ENCODE measurements at regions not wholly inside any gene's neighbourhood (a gene's known extent, or its start where the extent isn't known, plus 50 kb on each side); places are given as distances from the start of the nearest gene placed in this dataset.
"Not testable (repeated sequence)": the region's sequence is repeated elsewhere in the genome, so short reads cannot be mapped to it uniquely, and the experiment has no call there.

- no peak for DNase-seq
Observed at GRCh38 chr11:29131055-29131454, 885.8 kb downstream of the KCNA4 start.

GRCh38 chr11:29129844-29130243, 887.0 kb downstream of the KCNA4 start:
- DNase-seq = no peak

DNA sequence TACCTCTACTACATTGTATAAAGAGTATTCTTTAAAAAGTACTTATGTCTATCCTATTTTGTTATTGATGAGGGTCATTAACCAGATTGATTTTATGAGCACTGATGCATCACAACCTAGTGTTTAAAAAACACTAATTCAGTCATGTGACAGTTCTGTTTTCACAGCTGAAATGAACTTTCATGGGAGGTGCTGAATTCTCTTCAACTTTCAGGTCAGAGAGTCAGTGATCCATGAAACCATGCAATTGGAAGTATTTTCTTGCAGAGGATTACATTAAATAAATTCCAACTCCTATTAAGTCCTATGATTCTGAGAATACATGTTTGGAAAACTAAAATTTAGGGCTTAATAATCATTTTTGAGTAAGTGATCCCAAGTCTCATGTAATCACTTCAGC, 889.4 kb downstream of the KCNA4 start:
- DNase-seq = no peak

DNA sequence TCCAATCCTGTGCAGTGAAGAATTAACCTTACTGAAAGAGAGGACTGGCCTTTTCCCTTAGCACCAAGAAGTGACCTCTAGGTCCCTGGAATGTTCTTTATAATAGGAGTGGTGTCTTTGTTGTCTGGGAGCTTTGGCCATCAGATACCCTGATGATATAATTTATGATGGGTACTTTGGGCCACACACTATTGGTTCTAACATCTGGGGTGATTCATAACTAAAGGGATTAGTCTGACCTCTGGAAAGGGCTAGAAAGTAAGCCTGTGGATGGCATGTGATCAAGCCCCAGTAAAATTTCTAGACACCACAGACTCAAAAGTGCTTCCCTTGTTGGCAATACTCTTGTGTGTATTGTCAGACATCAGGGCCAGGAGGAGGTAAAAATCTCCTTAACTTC, 891.2 kb downstream of the KCNA4 start:
- DNase-seq = no peak

DNA sequence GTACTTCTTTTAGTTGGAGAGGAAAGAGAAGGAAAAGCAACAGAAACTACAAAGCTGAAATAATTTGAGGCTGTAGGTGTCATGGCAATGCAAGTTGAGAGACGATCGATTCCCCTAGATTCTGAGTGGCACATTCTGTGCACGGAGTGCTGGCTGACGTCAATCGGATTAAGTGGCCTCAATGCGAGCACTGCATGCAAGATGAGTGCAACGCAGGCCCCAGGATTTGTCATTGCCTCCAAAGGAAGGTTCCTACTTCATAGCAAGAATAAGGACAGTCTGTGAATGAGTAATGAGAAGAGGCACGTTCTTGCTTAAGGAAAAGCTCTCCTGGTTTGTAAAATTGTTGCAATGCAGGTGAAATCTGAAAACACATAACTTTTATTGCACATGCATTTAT, 892.4 kb downstream of the KCNA4 start:
- DNase-seq = no peak

DNA sequence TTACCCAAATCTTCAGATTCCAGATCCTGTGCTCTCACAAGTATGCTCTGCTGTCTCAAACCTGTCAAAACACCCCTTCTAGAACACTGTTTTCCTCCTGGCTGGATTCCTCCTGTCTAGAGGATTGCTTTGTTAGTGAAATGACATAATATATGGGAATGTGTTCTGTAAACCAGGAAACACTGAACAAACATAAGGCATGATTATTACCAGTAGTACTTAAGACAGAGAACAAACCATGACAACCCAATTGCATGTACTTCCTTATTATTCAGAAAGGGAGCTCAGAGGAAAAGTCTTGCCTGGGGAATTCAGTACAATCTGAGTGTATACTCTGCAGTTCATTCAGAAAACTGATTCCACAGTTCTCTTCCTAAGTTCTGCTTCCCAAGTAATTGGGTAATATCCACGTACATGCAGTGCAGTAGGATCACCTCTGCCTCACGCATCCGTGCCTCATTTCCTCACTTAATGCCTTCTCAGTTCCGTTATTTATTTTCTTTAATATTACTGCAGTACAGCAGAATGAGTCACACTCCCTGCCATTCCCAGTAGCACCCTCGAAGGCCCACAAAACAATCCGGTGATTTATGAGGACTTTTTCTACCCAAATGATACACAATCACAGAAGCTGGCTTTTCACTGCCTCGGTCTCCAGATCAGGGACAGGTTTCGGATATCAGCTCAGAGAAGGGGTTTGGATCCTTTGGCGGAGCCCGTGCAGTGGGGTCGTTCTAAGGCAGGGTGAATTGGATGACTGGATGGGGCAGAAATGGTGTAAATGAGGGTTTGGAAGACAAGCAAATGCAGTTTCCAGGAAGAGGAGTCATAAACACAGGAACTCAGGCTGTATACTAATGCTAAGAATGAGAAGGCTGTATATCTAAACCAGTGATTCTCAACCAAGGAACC, 896.9 kb downstream of the KCNA4 start:
- DNase-seq = peak; percentile 60

DNA sequence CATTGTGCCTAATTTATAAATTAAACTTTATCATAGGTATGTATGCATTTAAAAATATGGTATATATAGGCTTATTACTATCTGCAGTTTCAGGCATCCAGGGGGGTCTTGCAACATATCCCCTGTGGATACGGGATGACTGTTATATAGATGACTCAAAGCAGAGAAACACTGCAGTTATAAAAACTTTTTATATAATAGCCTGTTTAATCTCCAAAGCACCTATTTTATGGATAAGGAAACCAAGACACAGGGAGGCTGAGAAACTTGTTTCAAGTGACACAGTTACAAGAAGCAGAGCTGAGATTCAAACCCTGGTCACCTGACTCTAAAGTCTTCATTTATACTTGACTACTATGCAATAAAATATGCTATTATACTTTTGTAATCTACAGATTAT, 897.7 kb downstream of the KCNA4 start:
- no peak for DNase-seq

DNA sequence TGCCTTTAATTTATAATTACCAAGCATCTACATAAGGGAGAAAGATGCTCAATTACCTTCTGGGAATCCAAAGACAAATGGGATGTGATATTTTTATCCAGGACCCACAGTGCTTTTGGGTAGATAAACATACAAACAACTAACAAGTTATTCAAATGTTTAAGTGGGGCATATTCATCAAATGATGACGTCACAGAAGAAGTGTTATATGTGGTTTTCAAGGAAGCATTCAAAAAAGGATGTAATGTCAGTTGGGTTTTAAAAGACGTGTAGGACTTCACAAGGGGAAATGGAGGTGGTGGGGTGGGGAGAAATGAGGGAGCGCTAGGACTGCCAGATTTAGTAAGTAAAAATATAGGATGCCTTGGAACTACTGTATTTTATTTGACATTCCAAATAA, 915.9 kb downstream of the KCNA4 start:
- no peak for DNase-seq

GRCh38 chr11:29095821-29096220, 921.0 kb downstream of the KCNA4 start:
- DNase-seq = no peak

- DNase-seq = no peak
Observed at GRCh38 chr11:29093416-29094120, 923.3 kb downstream of the KCNA4 start.

GRCh38 chr11:29087200-29087812, 929.5 kb downstream of the KCNA4 start:
- no peak for DNase-seq

DNA sequence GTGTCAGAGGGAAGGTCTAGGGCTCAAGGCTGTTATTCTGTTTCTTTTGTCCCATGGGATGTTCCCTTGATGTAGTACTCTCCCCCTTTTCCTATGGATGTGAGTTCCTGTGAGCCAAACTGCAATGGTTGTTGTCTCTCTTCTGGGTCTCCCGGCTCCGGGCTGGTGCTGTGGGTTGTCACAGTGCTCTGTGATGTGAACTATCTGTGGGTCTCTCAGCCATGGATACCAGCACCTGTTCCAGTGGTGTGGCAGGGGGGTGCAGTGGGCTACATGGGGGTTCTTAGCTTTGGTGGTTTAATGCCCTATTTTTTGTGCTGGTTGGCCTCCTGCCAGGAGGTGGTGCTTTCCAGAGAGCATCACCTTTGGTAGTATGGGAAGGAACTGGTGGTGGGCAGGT, 941.1 kb downstream of the KCNA4 start:
- no peak for DNase-seq

DNA sequence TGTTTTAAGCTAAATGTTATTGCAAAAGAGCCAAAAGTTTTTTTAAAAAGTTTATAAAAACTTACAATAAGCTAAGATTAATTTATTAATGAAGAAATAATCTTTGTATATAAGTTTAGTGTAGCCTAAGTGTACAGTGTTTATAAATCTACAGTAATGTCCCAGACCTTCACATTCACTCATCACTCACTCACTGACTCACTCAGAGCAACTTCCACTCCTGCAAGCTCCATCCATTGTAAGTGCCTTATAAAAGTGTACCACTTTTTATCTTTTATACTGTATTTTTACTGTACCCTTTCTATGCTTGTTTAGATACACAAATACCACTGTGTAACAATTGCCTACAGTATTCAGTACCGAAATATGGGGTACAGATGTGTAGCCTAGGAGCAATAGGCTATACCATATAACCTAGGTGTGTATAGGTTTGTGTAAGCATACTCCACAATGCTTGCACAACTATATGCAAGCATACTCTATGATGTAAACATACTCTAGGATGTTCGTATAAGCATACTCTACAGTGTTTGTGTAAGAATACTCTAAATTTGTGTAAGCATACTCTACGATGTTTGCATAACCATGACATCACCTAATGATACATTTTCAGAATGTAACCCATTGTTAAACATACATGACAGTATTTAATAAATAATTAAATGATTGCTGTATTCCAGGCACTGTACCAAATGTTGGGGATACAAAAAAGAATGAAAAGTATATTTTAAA, 953.0 kb downstream of the KCNA4 start:
- DNase-seq = peak; percentile 89

DNA sequence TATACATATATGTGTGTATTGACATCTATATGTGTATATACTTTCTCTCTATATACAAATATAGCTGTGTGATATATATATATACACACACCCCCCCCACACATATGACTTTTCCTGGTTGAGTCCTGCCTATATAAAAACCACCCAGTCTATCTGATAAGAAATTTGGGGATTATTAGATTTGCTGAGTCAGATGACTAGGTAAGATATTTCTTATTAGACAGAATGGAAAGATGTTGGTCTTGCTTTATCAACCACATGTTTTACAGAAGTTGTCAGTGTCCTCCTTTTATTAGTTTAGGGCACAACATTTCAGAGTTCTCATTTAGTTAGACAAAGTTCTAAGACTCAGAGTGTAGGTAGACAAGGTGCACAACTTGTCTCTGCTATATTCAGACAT, 953.3 kb downstream of the METTL15 start:
- DNase-seq = no peak

- DNase-seq = not testable (repeated sequence)
Observed at GRCh38 chr11:29056487-29056886, 948.3 kb downstream of the METTL15 start.

DNA sequence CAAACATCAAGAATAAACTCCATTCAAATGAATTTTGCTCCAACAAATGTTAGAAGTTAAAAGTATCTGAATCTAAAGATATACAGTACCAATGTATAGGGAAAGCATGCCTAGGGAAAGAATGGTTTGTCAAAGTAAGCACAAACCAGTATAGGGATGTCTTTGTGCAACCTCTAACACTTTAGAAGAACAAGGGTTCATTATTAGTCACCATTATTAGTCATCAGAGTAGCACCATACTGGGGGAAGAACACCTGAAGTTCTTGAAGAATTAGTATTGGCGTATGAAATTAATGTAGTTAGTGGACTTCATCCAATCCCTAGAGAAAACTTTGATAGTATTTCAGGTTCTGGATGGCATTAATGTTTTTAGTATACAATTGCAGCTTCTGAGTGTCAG, 943.7 kb downstream of the METTL15 start:
- DNase-seq = no peak

DNA sequence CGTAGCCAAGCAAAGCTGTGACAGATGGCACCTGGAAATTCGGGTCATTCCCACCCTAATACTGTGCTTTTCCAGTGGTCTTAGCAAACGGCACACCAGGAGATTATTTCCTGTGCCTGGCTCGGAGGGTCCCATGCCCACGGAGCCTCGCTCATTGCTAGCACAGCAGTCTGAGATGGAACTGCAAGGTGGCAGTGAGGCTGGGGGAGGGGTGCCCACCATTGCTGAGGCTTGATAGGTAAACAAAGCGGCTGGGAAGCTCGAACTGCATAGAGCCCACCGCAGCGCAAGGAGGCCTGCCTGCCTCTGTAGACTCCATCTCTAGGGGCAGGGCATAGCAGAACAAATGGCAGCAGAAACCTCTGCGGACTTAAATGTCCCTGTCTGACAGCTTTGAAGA, 942.8 kb downstream of the METTL15 start:
- not testable (repeated sequence) for DNase-seq

- no peak for DNase-seq
Observed at GRCh38 chr11:29040489-29040888, 932.3 kb downstream of the METTL15 start.

- DNase-seq = no peak
Observed at GRCh38 chr11:29032384-29033149, 924.4 kb downstream of the METTL15 start.

- peak; percentile 19 for DNase-seq
Observed at GRCh38 chr11:29029452-29029851, 921.3 kb downstream of the METTL15 start.

DNA sequence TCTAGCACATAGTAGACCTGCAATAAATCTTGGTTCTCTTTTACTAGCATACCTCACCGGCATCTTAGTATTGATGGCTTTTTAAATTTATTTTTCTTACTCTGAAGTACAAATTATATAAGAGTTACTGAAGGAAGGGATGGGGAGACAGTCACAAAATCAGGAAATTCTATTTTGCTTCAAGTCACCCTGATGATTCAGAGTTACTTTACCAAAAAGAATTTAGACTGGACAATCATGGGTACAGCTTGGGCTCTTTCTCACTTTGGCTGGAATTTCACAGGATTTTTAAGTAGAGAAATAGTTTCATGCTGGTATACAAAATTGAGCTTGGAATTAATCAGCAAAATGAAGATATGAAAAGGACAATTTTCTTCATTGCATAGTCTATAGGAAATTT, 919.2 kb downstream of the METTL15 start:
- DNase-seq = no peak

- DNase-seq = no peak
Observed at GRCh38 chr11:29026286-29026685, 918.1 kb downstream of the METTL15 start.
